Neural progenitor cell (in vitro differentiated cells): ENCODE measurements at regions not wholly inside any gene's neighbourhood (a gene's known extent, or its start where the extent isn't known, plus 50 kb on each side); places are given as distances from the start of the nearest gene placed in this dataset.

ENCODE experiments used
- DNase-seq: peaks from one replicate; pipeline ENCODE4 v3.0.0-alpha.2; 2016; ENCODE audit warnings: low spot score
- H2AFZ ChIP-seq: fragments of 200-600 bp; sonication (generic); replicated peaks from 2 replicates; pipeline ENCODE4 v1.6.1; 2016; ENCODE audit warnings: antibody characterized with exemption
- H3F3A ChIP-seq: fragments of 200-600 bp; sonication (generic); 2 replicates; pipeline ENCODE4 v1.6.1; 2016; ENCODE audit warnings: antibody characterized with exemption, low read depth
- H3K27ac ChIP-seq: fragments of 200-600 bp; sonication (generic); 2 replicates; pipeline ENCODE4 v1.5.1; 2016; ENCODE audit warnings: mild to moderate bottlenecking
- H3K27me3 ChIP-seq: fragments of 200-600 bp; sonication (generic); 2 replicates; pipeline ENCODE4 v1.6.1; 2016; ENCODE audit warnings: mild to moderate bottlenecking, moderate library complexity
- H3K36me3 ChIP-seq: fragments of 200-600 bp; sonication (generic); 2 replicates; pipeline ENCODE4 v1.5.1; 2016
- H3K4me1 ChIP-seq: fragments of 200-600 bp; sonication (generic); 2 replicates; pipeline ENCODE4 v1.6.1; 2016; ENCODE audit warnings: mixed run types
- H3K4me2 ChIP-seq: fragments of 200-600 bp; sonication (generic); 2 replicates; pipeline ENCODE4 v1.6.1; 2016
- H3K4me3 ChIP-seq: fragments of 200-600 bp; sonication (generic); 2 replicates; pipeline ENCODE4 v1.5.1; 2016
- H3K79me2 ChIP-seq: fragments of 200-600 bp; sonication (generic); 2 replicates; pipeline ENCODE4 v1.6.1; 2016; ENCODE audit warnings: low read depth
- H3K9ac ChIP-seq: fragments of 200-600 bp; sonication (generic); 2 replicates; pipeline ENCODE4 v1.6.1; 2016
- H3K9me3 ChIP-seq: fragments of 200-600 bp; sonication (generic); 2 replicates; pipeline ENCODE4 v1.5.1; 2016; ENCODE audit warnings: low read depth
- H4K20me1 ChIP-seq: fragments of 200-600 bp; sonication (generic); 2 replicates; pipeline ENCODE4 v1.6.1; 2016; ENCODE audit warnings: low read depth
- H3K27ac Mint-ChIP-seq: 3 replicates; pipeline ENCODE4 v1.8.0; 2021; ENCODE audit warnings: mixed read lengths
- H3K27me3 Mint-ChIP-seq: 2 replicates; pipeline ENCODE4 v1.8.0; 2022; ENCODE audit warnings: low read depth, mild to moderate bottlenecking, inconsistent platforms, moderate library complexity, mixed read lengths; ENCODE audit not compliant: insufficient read depth
- H3K36me3 Mint-ChIP-seq: 3 replicates; pipeline ENCODE4 v1.8.0; 2021; ENCODE audit warnings: mixed read lengths
- H3K4me1 Mint-ChIP-seq: 3 replicates; pipeline ENCODE4 v1.8.0; 2021; ENCODE audit warnings: mixed read lengths
- H3K4me3 Mint-ChIP-seq: 3 replicates; pipeline ENCODE4 v1.8.0; 2021; ENCODE audit warnings: mild to moderate bottlenecking, moderate library complexity, mixed read lengths
- H3K9me3 Mint-ChIP-seq: 3 replicates; pipeline ENCODE4 v1.8.0; 2020; ENCODE audit warnings: mixed read lengths
- EZH2 ChIP-seq: fragments of 200-600 bp; sonication (generic); IDR thresholded peaks from 2 replicates; pipeline ENCODE4 v1.6.1; 2017; ENCODE audit warnings: antibody characterized with exemption, mild to moderate bottlenecking, moderate library complexity
- EZH2phosphoT487 ChIP-seq: fragments of 200-600 bp; sonication (generic); IDR thresholded peaks from 2 replicates; pipeline ENCODE4 v1.6.1; 2017; ENCODE audit warnings: antibody characterized with exemption
- TF ChIP-seq, protein P1 (sequence below): fragments of 200-600 bp; sonication (generic); IDR thresholded peaks from 2 replicates; pipeline ENCODE4 v1.5.1; 2017; ENCODE audit warnings: antibody characterized with exemption, mild to moderate bottlenecking

DNA sequence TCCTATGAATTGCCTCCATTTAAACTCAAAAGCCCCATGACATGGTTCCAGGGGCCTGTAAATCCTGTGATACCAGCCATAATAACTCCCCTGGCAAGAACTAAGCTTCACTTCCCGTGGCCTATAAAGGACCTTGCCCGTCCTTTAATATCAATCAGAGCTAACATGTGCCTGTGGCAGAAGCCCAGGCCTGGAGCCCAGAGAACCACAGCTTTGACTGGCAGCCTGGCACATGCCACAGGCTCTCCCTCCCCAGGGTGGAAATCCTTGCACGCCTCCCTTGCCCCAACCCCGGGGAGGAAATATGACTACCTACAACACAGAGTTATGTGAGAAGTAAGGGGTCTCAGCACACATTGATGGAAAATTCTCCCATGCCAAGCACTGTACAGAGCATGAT is 287.4 kb downstream of the RAB28 start:
- Mint-ChIP-seq H3K27me3 (no peaks in the 10 kb centered on the region), H3K27ac (no peak overlapping the region), H3K4me3 (no peak overlapping the region), H3K9me3 (peaks cover 4% of the 10 kb centered on the region), H3K4me1 (peaks cover 2% of the 10 kb centered on the region), H3K36me3 (peaks cover 6% of the 10 kb centered on the region)
- Histone ChIP-seq H3K4me2 (no peak overlapping the region), H3K79me2 (no peaks in the 10 kb centered on the region), H3K4me3 (no peak overlapping the region), H4K20me1 (no peaks in the 10 kb centered on the region), H3K36me3 (no peaks in the 10 kb centered on the region), H3K9me3 (no peaks in the 10 kb centered on the region), H2AFZ (no peak overlapping the region), H3F3A (no peaks in the 10 kb centered on the region), H3K4me1 (no peaks in the 10 kb centered on the region), H3K27me3 (no peaks in the 10 kb centered on the region), H3K9ac (no peak overlapping the region), H3K27ac (no peak overlapping the region)
- TF ChIP-seq EZH2phosphoT487 (no peak), EZH2 (no peak)
- TF ChIP-seq, protein P1, sequence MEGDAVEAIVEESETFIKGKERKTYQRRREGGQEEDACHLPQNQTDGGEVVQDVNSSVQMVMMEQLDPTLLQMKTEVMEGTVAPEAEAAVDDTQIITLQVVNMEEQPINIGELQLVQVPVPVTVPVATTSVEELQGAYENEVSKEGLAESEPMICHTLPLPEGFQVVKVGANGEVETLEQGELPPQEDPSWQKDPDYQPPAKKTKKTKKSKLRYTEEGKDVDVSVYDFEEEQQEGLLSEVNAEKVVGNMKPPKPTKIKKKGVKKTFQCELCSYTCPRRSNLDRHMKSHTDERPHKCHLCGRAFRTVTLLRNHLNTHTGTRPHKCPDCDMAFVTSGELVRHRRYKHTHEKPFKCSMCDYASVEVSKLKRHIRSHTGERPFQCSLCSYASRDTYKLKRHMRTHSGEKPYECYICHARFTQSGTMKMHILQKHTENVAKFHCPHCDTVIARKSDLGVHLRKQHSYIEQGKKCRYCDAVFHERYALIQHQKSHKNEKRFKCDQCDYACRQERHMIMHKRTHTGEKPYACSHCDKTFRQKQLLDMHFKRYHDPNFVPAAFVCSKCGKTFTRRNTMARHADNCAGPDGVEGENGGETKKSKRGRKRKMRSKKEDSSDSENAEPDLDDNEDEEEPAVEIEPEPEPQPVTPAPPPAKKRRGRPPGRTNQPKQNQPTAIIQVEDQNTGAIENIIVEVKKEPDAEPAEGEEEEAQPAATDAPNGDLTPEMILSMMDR = no peak
- no peak for DNase-seq

DNA sequence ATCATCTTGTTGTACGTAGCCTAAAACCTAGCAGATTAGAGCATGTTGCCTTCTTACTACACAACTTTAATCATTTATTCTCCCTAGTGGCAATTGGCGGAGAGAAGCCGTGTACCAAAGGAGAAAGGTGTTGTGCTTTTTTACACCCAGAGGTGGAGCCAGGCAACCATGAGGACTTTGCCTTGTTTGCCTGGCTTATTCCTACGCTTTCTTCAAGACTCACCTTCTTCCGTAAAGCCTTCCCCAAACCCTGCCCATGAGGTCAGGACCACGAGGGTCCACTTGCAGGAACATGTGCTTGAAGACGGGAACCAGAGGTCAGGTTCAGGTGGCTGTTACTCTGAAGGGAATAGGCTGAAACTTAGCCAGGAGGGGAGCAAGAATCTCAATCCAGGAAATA is 290.5 kb downstream of the RAB28 start:
- no peak for DNase-seq
- Mint-ChIP-seq H3K4me1 (no peaks in the 10 kb centered on the region), H3K9me3 (peaks cover 4% of the 10 kb centered on the region), H3K4me3 (no peak overlapping the region), H3K27ac (no peak overlapping the region), H3K27me3 (no peaks in the 10 kb centered on the region), H3K36me3 (peaks cover 6% of the 10 kb centered on the region)
- TF ChIP-seq EZH2phosphoT487 (no peak), EZH2 (no peak)
- TF ChIP-seq, protein P1 = no peak
- Histone ChIP-seq H3K27me3 (no peaks in the 10 kb centered on the region), H3K9me3 (no peaks in the 10 kb centered on the region), H2AFZ (no peak overlapping the region), H3K4me2 (no peak overlapping the region), H3K9ac (no peak overlapping the region), H3K36me3 (no peaks in the 10 kb centered on the region), H3K4me1 (no peaks in the 10 kb centered on the region), H3K4me3 (no peak overlapping the region), H3K79me2 (no peaks in the 10 kb centered on the region), H3F3A (no peaks in the 10 kb centered on the region), H4K20me1 (no peaks in the 10 kb centered on the region), H3K27ac (no peak overlapping the region)

DNA sequence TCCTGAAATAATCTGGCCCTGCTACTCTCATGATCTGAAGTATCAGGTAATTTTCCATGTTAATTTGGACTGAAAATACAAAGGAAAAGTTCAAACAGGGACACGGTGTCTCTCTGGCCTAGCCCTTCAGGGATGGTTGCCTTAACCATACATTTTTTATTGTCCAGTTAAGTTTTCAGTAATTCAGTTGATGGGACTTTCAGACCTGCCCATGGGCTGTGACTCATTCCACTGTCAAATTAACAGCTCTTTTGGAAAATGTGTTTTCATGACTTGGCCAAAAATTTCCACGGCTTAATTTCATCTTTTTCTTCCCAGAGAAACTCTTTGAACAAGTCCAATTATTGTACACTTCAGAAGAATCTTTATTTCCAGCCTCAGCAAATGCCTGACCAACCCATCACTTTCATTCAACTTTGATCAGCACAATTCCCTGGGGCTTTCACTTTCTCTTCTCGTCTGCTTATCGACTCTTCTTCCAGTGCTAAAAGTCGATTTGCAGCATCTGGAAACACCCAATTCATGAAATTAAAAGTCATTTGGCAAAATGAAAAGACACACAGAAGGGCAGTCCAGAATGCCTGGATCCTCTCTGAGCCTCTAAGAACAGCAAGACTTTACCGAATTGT is 293.9 kb downstream of the RAB28 start:
- H4K20me1 ChIP-seq = no peaks in the 10 kb centered on the region
- no peaks in the 10 kb centered on the region for H3K36me3 ChIP-seq
- H3K9me3 Mint-ChIP-seq = peaks cover 4% of the 10 kb centered on the region
- no peaks in the 10 kb centered on the region for H3K79me2 ChIP-seq
- H3K4me1 ChIP-seq = no peaks in the 10 kb centered on the region
- H3K4me3 Mint-ChIP-seq = no peak overlapping the region
- no peak overlapping the region for H2AFZ ChIP-seq
- no peak overlapping the region for H3K27ac Mint-ChIP-seq
- no peaks in the 10 kb centered on the region for H3K4me1 Mint-ChIP-seq
- no peaks in the 10 kb centered on the region for H3F3A ChIP-seq
- no peak overlapping the region for H3K4me3 ChIP-seq
- no peaks in the 10 kb centered on the region for H3K27me3 Mint-ChIP-seq
- H3K27me3 ChIP-seq = no peaks in the 10 kb centered on the region
- no peak overlapping the region for H3K27ac ChIP-seq
- TF ChIP-seq, protein P1 = no peak
- no peak for TF ChIP-seq EZH2phosphoT487
- TF ChIP-seq EZH2 = no peak
- H3K4me2 ChIP-seq = no peak overlapping the region
- no peak overlapping the region for H3K9ac ChIP-seq
- DNase-seq = no peak
- peaks cover 6% of the 10 kb centered on the region for H3K36me3 Mint-ChIP-seq
- no peaks in the 10 kb centered on the region for H3K9me3 ChIP-seq
